Neural cell (in vitro differentiated cells): ENCODE measurements at regions not wholly inside any gene's neighbourhood (a gene's known extent, or its start where the extent isn't known, plus 50 kb on each side); places are given as distances from the start of the nearest gene placed in this dataset.

Source experiments
- H2AFZ ChIP-seq: fragments of 200-600, 300-800 bp; sonication (generic), shearing (Covaris generic); 2 replicates; pipeline ENCODE4 v1.6.0; 2014; ENCODE audit warnings: low read depth, mild to moderate bottlenecking, antibody characterized with exemption, low read length, moderate library complexity
- H3F3A ChIP-seq: fragments of 200-600 bp; shearing (Covaris generic); 2 replicates; pipeline ENCODE4 v1.6.1; 2016; ENCODE audit warnings: mild to moderate bottlenecking, moderate library complexity, mixed read lengths, antibody characterized with exemption, low read length; ENCODE audit not compliant: insufficient read depth, poor library complexity, severe bottlenecking
- H3K27ac ChIP-seq: fragments of 200-600, 300-800 bp; sonication (generic), shearing (Covaris generic); 2 replicates; pipeline ENCODE4 v1.5.1; 2014; ENCODE audit warnings: mild to moderate bottlenecking, low read length, moderate library complexity
- H3K27me3 ChIP-seq: fragments of 300-800, 200-600 bp; sonication (generic), shearing (Covaris generic); 2 replicates; pipeline ENCODE4 v1.6.0; 2014; ENCODE audit warnings: mild to moderate bottlenecking, low read depth, low read length, moderate library complexity; ENCODE audit not compliant: insufficient read depth
- H3K36me3 ChIP-seq: fragments of 300-800, 200-600 bp; sonication (generic), shearing (Covaris generic); 2 replicates; pipeline ENCODE4 v1.5.1; 2014; ENCODE audit warnings: mild to moderate bottlenecking, antibody characterized with exemption, low read length, moderate library complexity; ENCODE audit not compliant: insufficient read depth
- H3K4me2 ChIP-seq: fragments of 300-800, 200-600 bp; sonication (generic), shearing (Covaris generic); 2 replicates; pipeline ENCODE4 v1.6.0; 2014; ENCODE audit warnings: mild to moderate bottlenecking, low read length
- H3K4me3 ChIP-seq: fragments of 300-800, 200-600 bp; sonication (generic), shearing (Covaris generic); 2 replicates; pipeline ENCODE4 v1.5.1; 2014; ENCODE audit warnings: mild to moderate bottlenecking, low read length, moderate library complexity
- H3K79me2 ChIP-seq: fragments of 200-600 bp; shearing (Covaris generic); replicated peaks from 2 replicates; pipeline ENCODE4 v1.6.0; 2014; ENCODE audit warnings: mild to moderate bottlenecking, low read length, moderate library complexity; ENCODE audit not compliant: insufficient read depth
- H3K9ac ChIP-seq: fragments of 300-800, 200-600 bp; sonication (generic), shearing (Covaris generic); 2 replicates; pipeline ENCODE4 v1.6.1; 2016; ENCODE audit warnings: mild to moderate bottlenecking, low read length, mixed read lengths
- H3K9me2 ChIP-seq: fragments of 200-600 bp; shearing (Covaris generic); 2 replicates; pipeline ENCODE4 v1.6.1; 2016; ENCODE audit warnings: mild to moderate bottlenecking, low read length, mixed read lengths; ENCODE audit not compliant: insufficient read depth
- H3K9me3 ChIP-seq: fragments of 200-600, 300-800 bp; sonication (generic), shearing (Covaris generic); 2 replicates; pipeline ENCODE4 v1.6.1; 2016; ENCODE audit warnings: mild to moderate bottlenecking, mixed run types, low read length, moderate library complexity, mixed read lengths
- H4K20me1 ChIP-seq: fragments of 200-600 bp; shearing (Covaris generic); 2 replicates; pipeline ENCODE4 v1.6.1; 2016; ENCODE audit warnings: mild to moderate bottlenecking, mixed run types; ENCODE audit not compliant: insufficient read depth
- CTCF ChIP-seq: fragments of 450-650 bp; IDR thresholded peaks from 2 replicates; pipeline ENCODE4 v1.5.1; 2014; ENCODE audit warnings: antibody characterized with exemption, mild to moderate bottlenecking, moderate library complexity; ENCODE audit not compliant: poor library complexity, severe bottlenecking
- EP300 ChIP-seq: fragments of 450-650 bp; conservative IDR thresholded peaks from 2 replicates; pipeline ENCODE4 v1.6.1; 2014; ENCODE audit warnings: antibody characterized with exemption, mild to moderate bottlenecking, moderate library complexity; ENCODE audit not compliant: poor library complexity, severe bottlenecking
- EZH2 ChIP-seq: fragments of 200-600, 300-800 bp; shearing (Covaris generic), sonication (generic); IDR thresholded peaks from 2 replicates; pipeline ENCODE4 v1.6.1; 2014; ENCODE audit warnings: antibody characterized with exemption, low read length, borderline replicate concordance, mild to moderate bottlenecking; ENCODE audit not compliant: insufficient read depth, poor library complexity, severe bottlenecking
- MXI1 ChIP-seq: fragments of 450-650 bp; conservative IDR thresholded peaks from 2 replicates; pipeline ENCODE4 v1.6.1; 2014; ENCODE audit warnings: antibody characterized with exemption, mild to moderate bottlenecking; ENCODE audit not compliant: poor library complexity, severe bottlenecking
- POLR2AphosphoS5 ChIP-seq: IDR thresholded peaks from 2 replicates; pipeline ENCODE4 v1.6.1; 2012
- RAD21 ChIP-seq: fragments of 450-650 bp; conservative IDR thresholded peaks from 2 replicates; pipeline ENCODE4 v1.6.1; 2014; ENCODE audit warnings: antibody characterized with exemption, mild to moderate bottlenecking, moderate library complexity
- REST ChIP-seq: IDR thresholded peaks from 2 replicates; pipeline ENCODE4 v1.6.1; 2012; ENCODE audit warnings: borderline replicate concordance
- SMC3 ChIP-seq: fragments of 450-650 bp; conservative IDR thresholded peaks from 2 replicates; pipeline ENCODE4 v1.6.1; 2014; ENCODE audit warnings: antibody characterized with exemption, mild to moderate bottlenecking, moderate library complexity; ENCODE audit not compliant: poor library complexity
- TAF1 ChIP-seq: IDR thresholded peaks from 2 replicates; pipeline ENCODE4 v1.6.1; 2012; ENCODE audit warnings: low read depth

GRCh38 chr2:501667-502066, 175.5 kb downstream of the TMEM18 start:
- H3K36me3 ChIP-seq, result no peaks in the 10 kb centered on the region
- no peak for TF ChIP-seq RAD21
- no peak for TF ChIP-seq EZH2
- no peak for TF ChIP-seq POLR2AphosphoS5
- TF ChIP-seq CTCF, result no peak
- TF ChIP-seq MXI1, result no peak
- TF ChIP-seq SMC3, result no peak
- no peak for TF ChIP-seq TAF1
- no peak for TF ChIP-seq REST
- TF ChIP-seq EP300, result no peak

GRCh38 chr2:501130-501529, 176.1 kb downstream of the TMEM18 start:
- Histone ChIP-seq H3K9me2 (no peaks in the 10 kb centered on the region), H3K27ac (no peak overlapping the region), H3K4me2 (no peak overlapping the region), H3F3A (no peaks in the 10 kb centered on the region), H4K20me1 (no peaks in the 10 kb centered on the region), H3K4me3 (no peak overlapping the region), H3K79me2 (no peaks in the 10 kb centered on the region), H3K36me3 (no peaks in the 10 kb centered on the region), H3K9me3 (no peaks in the 10 kb centered on the region), H3K9ac (no peak overlapping the region), H2AFZ (no peak overlapping the region), H3K27me3 (no peaks in the 10 kb centered on the region)
- TF ChIP-seq MXI1 (no peak), TAF1 (no peak), EP300 (no peak), CTCF (no peak)

More at GRCh38 chr2:501667-502066, 175.5 kb downstream of the TMEM18 start:
- Histone ChIP-seq H3K9ac (no peak overlapping the region), H4K20me1 (no peaks in the 10 kb centered on the region), H3K4me3 (no peak overlapping the region), H3K9me3 (no peaks in the 10 kb centered on the region), H3K9me2 (no peaks in the 10 kb centered on the region), H3K27me3 (no peaks in the 10 kb centered on the region), H2AFZ (no peak overlapping the region), H3K4me2 (no peak overlapping the region), H3F3A (no peaks in the 10 kb centered on the region), H3K79me2 (no peaks in the 10 kb centered on the region), H3K27ac (no peak overlapping the region)
